ENCODE measurements at regions not wholly inside any gene's neighbourhood (a gene's known extent, or its start where the extent isn't known, plus 50 kb on each side); places are given as distances from the start of the nearest gene placed in this dataset.

- TF ChIP-seq CTCF (tag by site-specific recombination; IDR thresholded peaks at IDR 0.05) (no peak), ZNF121 (tag by site-specific recombination; IDR thresholded peaks at IDR 0.05) (no peak)
Measured at GRCh38 chr4:12118651-12119213, 690.0 kb upstream of the HS3ST1 start.
